ENCODE measurements at regions not wholly inside any gene's neighbourhood (a gene's known extent, or its start where the extent isn't known, plus 50 kb on each side); places are given as distances from the start of the nearest gene placed in this dataset.

GRCh38 chr5:90290648-90291047 lies 118.9 kb downstream of the CETN3 start:
- CTCF ChIA-PET, result no interaction called here
- POLR2A ChIA-PET (ENCODE audit: low non-redundant PET), result no interaction called here

GRCh38 chr5:90289837-90290236 lies 119.7 kb downstream of the CETN3 start:
- no peak for DNase-seq (ENCODE audit: low spot score)
- no peak for TF ChIP-seq CTCF (conservative IDR thresholded peaks at IDR 0.05; ENCODE audit: low read depth)
- CTCF ChIA-PET, result interaction anchor here (1.0 kb wide), 1 partner anchor 494 kb away, joined by 3 read pairs; no protein-coding TSS in a partner anchor
- H3K27ac ChIP-seq, result no peak overlapping the region
- POLR2A ChIA-PET (ENCODE audit: low non-redundant PET), result no interaction called here

More at GRCh38 chr5:90290648-90291047, 118.9 kb downstream of the CETN3 start:
- DNase-seq (ENCODE audit: low spot score), result no peak
- no peak for TF ChIP-seq CTCF (conservative IDR thresholded peaks at IDR 0.05; ENCODE audit: low read depth)
- no peak overlapping the region for H3K27ac ChIP-seq

- no peak overlapping the region for H3K27ac ChIP-seq
- ChIA-PET POLR2A (ENCODE audit: low non-redundant PET) (no interaction called here), CTCF (interaction anchor here (1.2 kb wide), 1 partner anchor 70 kb away, joined by 4 read pairs; no protein-coding TSS in a partner anchor)
- no peak for DNase-seq (ENCODE audit: low spot score)
- no peak for TF ChIP-seq CTCF (conservative IDR thresholded peaks at IDR 0.05; ENCODE audit: low read depth)
Measured at GRCh38 chr5:90287036-90287435, 122.5 kb downstream of the CETN3 start.

GRCh38 chr5:90285581-90285980 lies 124.0 kb downstream of the CETN3 start:
- TF ChIP-seq CTCF (conservative IDR thresholded peaks at IDR 0.05; ENCODE audit: low read depth), result no peak
- ChIA-PET POLR2A (ENCODE audit: low non-redundant PET) (no interaction called here), CTCF (no interaction called here)
- DNase-seq (ENCODE audit: low spot score), result no peak
- no peak overlapping the region for H3K27ac ChIP-seq

GRCh38 chr5:90284375-90284774 lies 125.2 kb downstream of the CETN3 start:
- DNase-seq (ENCODE audit: low spot score), result no peak
- no peak for TF ChIP-seq CTCF (conservative IDR thresholded peaks at IDR 0.05; ENCODE audit: low read depth)
- POLR2A ChIA-PET (ENCODE audit: low non-redundant PET), result no interaction called here
- H3K27ac ChIP-seq, result no peak overlapping the region
- CTCF ChIA-PET, result no interaction called here

- H3K27ac ChIP-seq, result no peak overlapping the region
- no peak for TF ChIP-seq CTCF (conservative IDR thresholded peaks at IDR 0.05; ENCODE audit: low read depth)
- DNase-seq (ENCODE audit: low spot score), result no peak
- POLR2A ChIA-PET (ENCODE audit: low non-redundant PET), result no interaction called here
- CTCF ChIA-PET, result no interaction called here
Measured at GRCh38 chr5:90279091-90279490, 130.5 kb downstream of the CETN3 start.

- H3K27ac ChIP-seq, result no peak overlapping the region
- no peak for TF ChIP-seq CTCF (conservative IDR thresholded peaks at IDR 0.05; ENCODE audit: low read depth)
- DNase-seq (ENCODE audit: low spot score), result no peak
- CTCF ChIA-PET, result interaction anchor here (0.6 kb wide), 2 partner anchors 646 to 1374 kb away, joined by 3 to 4 read pairs; no protein-coding TSS in a partner anchor
- POLR2A ChIA-PET (ENCODE audit: low non-redundant PET), result no interaction called here
Measured at GRCh38 chr5:90274216-90274615, 135.3 kb downstream of the CETN3 start.
